HEK293 (cell line): ENCODE measurements at regions not wholly inside any gene's neighbourhood (a gene's known extent, or its start where the extent isn't known, plus 50 kb on each side); places are given as distances from the start of the nearest gene placed in this dataset.

Experiments
- SP2 ChIP-seq: fragments of 450-650 bp; formaldehyde crosslinking; IDR thresholded peaks from 2 replicates; pipeline ENCODE4 v1.5.1; 2016; ENCODE audit warnings: missing biosample characterization, missing genetic modification characterization
- ZBTB21 ChIP-seq: fragments of 450-650 bp; formaldehyde crosslinking; IDR thresholded peaks from 2 replicates; pipeline ENCODE4 v1.5.1; 2017; ENCODE audit warnings: missing biosample characterization, missing genetic modification characterization
- ZNF132 ChIP-seq: fragments of 450-650 bp; formaldehyde crosslinking; IDR thresholded peaks from 2 replicates; pipeline ENCODE4 v1.5.1; 2017; ENCODE audit warnings: missing biosample characterization, missing genetic modification characterization, borderline replicate concordance
- ZNF175 ChIP-seq: fragments of 450-650 bp; formaldehyde crosslinking; IDR thresholded peaks from 2 replicates; pipeline ENCODE4 v1.5.1; 2016; ENCODE audit warnings: missing biosample characterization, missing genetic modification characterization
- ZNF311 ChIP-seq: fragments of 450-650 bp; formaldehyde crosslinking; IDR thresholded peaks from 2 replicates; pipeline ENCODE4 v1.5.1; 2017; ENCODE audit warnings: missing biosample characterization, missing genetic modification characterization, borderline replicate concordance
- ZNF394 ChIP-seq: fragments of 450-650 bp; formaldehyde crosslinking; IDR thresholded peaks from 2 replicates; pipeline ENCODE4 v1.5.1; 2016; ENCODE audit warnings: missing biosample characterization, missing genetic modification characterization, mild to moderate bottlenecking, moderate library complexity, borderline replicate concordance
- ZNF571 ChIP-seq: fragments of 450-650 bp; formaldehyde crosslinking; IDR thresholded peaks from 2 replicates; pipeline ENCODE4 v1.5.0; 2017; ENCODE audit warnings: missing biosample characterization, missing genetic modification characterization
- ZNF624 ChIP-seq: fragments of 450-650 bp; formaldehyde crosslinking; IDR thresholded peaks from 2 replicates; pipeline ENCODE4 v1.5.1; 2017; ENCODE audit warnings: missing biosample characterization, missing genetic modification characterization
- ZNF785 ChIP-seq: fragments of 450-650 bp; formaldehyde crosslinking; IDR thresholded peaks from 2 replicates; pipeline ENCODE4 v1.5.1; 2016; ENCODE audit warnings: missing biosample characterization, missing genetic modification characterization
- TF ChIP-seq, protein P1 (sequence below): fragments of 450-650 bp; formaldehyde crosslinking; IDR thresholded peaks from 2 replicates; pipeline ENCODE4 v1.5.1; 2016; ENCODE audit warnings: missing biosample characterization, missing genetic modification characterization
- TF ChIP-seq, protein P2 (sequence below): fragments of 450-650 bp; formaldehyde crosslinking; IDR thresholded peaks from 2 replicates; pipeline ENCODE4 v1.5.1; 2016; ENCODE audit warnings: missing biosample characterization, missing genetic modification characterization
- TF ChIP-seq, protein P3 (sequence below): fragments of 450-650 bp; formaldehyde crosslinking; IDR thresholded peaks from 2 replicates; pipeline ENCODE4 v1.5.0; 2017; ENCODE audit warnings: missing biosample characterization, missing genetic modification characterization, borderline replicate concordance
- TF ChIP-seq, protein P4 (sequence below): fragments of 450-650 bp; formaldehyde crosslinking; IDR thresholded peaks from 2 replicates; pipeline ENCODE4 v1.5.1; 2016; ENCODE audit warnings: missing biosample characterization, missing genetic modification characterization
- TF ChIP-seq, protein P5 (sequence below): fragments of 450-650 bp; formaldehyde crosslinking; IDR thresholded peaks from 2 replicates; pipeline ENCODE4 v1.5.1; 2016; ENCODE audit warnings: missing biosample characterization, missing genetic modification characterization, borderline replicate concordance

DNA sequence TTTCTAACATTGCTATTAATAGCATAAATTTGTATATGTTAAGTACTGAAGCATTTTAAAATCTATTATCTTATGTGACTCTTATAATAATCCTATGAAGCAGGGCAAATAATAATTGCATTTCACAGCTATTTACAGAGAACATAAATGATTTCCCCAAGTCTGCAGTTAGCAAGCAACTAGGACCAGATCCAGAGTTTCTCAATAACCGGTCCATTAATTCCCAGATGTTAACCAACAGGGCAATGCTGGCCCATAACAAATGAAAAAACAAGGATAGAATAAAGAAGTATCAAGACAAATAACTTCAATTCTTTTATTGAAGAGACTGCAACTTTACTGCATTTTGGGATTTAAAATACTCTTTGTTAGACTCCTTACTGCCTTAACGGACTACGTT lies 91.7 kb upstream of the SPTBN1 start:
- TF ChIP-seq, protein P1, sequence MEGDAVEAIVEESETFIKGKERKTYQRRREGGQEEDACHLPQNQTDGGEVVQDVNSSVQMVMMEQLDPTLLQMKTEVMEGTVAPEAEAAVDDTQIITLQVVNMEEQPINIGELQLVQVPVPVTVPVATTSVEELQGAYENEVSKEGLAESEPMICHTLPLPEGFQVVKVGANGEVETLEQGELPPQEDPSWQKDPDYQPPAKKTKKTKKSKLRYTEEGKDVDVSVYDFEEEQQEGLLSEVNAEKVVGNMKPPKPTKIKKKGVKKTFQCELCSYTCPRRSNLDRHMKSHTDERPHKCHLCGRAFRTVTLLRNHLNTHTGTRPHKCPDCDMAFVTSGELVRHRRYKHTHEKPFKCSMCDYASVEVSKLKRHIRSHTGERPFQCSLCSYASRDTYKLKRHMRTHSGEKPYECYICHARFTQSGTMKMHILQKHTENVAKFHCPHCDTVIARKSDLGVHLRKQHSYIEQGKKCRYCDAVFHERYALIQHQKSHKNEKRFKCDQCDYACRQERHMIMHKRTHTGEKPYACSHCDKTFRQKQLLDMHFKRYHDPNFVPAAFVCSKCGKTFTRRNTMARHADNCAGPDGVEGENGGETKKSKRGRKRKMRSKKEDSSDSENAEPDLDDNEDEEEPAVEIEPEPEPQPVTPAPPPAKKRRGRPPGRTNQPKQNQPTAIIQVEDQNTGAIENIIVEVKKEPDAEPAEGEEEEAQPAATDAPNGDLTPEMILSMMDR (tag by site-specific recombination), result no peak
- no peak for TF ChIP-seq ZNF571 (tag by site-specific recombination)
- TF ChIP-seq ZNF132 (tag by site-specific recombination), result no peak
- TF ChIP-seq ZNF785 (tag by site-specific recombination), result no peak
- TF ChIP-seq ZNF624 (tag by site-specific recombination), result no peak
- TF ChIP-seq ZBTB21, result no peak
- TF ChIP-seq, protein P2, sequence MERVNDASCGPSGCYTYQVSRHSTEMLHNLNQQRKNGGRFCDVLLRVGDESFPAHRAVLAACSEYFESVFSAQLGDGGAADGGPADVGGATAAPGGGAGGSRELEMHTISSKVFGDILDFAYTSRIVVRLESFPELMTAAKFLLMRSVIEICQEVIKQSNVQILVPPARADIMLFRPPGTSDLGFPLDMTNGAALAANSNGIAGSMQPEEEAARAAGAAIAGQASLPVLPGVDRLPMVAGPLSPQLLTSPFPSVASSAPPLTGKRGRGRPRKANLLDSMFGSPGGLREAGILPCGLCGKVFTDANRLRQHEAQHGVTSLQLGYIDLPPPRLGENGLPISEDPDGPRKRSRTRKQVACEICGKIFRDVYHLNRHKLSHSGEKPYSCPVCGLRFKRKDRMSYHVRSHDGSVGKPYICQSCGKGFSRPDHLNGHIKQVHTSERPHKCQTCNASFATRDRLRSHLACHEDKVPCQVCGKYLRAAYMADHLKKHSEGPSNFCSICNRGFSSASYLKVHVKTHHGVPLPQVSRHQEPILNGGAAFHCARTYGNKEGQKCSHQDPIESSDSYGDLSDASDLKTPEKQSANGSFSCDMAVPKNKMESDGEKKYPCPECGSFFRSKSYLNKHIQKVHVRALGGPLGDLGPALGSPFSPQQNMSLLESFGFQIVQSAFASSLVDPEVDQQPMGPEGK (tag by site-specific recombination), result no peak
- TF ChIP-seq, protein P3, sequence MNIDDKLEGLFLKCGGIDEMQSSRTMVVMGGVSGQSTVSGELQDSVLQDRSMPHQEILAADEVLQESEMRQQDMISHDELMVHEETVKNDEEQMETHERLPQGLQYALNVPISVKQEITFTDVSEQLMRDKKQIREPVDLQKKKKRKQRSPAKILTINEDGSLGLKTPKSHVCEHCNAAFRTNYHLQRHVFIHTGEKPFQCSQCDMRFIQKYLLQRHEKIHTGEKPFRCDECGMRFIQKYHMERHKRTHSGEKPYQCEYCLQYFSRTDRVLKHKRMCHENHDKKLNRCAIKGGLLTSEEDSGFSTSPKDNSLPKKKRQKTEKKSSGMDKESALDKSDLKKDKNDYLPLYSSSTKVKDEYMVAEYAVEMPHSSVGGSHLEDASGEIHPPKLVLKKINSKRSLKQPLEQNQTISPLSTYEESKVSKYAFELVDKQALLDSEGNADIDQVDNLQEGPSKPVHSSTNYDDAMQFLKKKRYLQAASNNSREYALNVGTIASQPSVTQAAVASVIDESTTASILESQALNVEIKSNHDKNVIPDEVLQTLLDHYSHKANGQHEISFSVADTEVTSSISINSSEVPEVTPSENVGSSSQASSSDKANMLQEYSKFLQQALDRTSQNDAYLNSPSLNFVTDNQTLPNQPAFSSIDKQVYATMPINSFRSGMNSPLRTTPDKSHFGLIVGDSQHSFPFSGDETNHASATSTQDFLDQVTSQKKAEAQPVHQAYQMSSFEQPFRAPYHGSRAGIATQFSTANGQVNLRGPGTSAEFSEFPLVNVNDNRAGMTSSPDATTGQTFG (tag by site-specific recombination), result no peak
- TF ChIP-seq, protein P4, sequence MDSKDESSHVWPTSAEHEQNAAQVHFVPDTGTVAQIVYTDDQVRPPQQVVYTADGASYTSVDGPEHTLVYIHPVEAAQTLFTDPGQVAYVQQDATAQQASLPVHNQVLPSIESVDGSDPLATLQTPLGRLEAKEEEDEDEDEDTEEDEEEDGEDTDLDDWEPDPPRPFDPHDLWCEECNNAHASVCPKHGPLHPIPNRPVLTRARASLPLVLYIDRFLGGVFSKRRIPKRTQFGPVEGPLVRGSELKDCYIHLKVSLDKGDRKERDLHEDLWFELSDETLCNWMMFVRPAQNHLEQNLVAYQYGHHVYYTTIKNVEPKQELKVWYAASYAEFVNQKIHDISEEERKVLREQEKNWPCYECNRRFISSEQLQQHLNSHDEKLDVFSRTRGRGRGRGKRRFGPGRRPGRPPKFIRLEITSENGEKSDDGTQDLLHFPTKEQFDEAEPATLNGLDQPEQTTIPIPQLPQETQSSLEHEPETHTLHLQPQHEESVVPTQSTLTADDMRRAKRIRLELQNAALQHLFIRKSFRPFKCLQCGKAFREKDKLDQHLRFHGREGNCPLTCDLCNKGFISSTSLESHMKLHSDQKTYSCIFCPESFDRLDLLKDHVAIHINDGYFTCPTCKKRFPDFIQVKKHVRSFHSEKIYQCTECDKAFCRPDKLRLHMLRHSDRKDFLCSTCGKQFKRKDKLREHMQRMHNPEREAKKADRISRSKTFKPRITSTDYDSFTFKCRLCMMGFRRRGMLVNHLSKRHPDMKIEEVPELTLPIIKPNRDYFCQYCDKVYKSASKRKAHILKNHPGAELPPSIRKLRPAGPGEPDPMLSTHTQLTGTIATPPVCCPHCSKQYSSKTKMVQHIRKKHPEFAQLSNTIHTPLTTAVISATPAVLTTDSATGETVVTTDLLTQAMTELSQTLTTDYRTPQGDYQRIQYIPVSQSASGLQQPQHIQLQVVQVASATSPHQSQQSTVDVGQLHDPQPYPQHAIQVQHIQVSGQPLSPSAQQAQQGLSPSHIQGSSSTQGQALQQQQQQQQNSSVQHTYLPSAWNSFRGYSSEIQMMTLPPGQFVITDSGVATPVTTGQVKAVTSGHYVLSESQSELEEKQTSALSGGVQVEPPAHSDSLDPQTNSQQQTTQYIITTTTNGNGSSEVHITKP, result no peak
- TF ChIP-seq SP2, result no peak
- TF ChIP-seq ZNF175 (tag by site-specific recombination), result no peak
- no peak for TF ChIP-seq ZNF394
- TF ChIP-seq, protein P5, sequence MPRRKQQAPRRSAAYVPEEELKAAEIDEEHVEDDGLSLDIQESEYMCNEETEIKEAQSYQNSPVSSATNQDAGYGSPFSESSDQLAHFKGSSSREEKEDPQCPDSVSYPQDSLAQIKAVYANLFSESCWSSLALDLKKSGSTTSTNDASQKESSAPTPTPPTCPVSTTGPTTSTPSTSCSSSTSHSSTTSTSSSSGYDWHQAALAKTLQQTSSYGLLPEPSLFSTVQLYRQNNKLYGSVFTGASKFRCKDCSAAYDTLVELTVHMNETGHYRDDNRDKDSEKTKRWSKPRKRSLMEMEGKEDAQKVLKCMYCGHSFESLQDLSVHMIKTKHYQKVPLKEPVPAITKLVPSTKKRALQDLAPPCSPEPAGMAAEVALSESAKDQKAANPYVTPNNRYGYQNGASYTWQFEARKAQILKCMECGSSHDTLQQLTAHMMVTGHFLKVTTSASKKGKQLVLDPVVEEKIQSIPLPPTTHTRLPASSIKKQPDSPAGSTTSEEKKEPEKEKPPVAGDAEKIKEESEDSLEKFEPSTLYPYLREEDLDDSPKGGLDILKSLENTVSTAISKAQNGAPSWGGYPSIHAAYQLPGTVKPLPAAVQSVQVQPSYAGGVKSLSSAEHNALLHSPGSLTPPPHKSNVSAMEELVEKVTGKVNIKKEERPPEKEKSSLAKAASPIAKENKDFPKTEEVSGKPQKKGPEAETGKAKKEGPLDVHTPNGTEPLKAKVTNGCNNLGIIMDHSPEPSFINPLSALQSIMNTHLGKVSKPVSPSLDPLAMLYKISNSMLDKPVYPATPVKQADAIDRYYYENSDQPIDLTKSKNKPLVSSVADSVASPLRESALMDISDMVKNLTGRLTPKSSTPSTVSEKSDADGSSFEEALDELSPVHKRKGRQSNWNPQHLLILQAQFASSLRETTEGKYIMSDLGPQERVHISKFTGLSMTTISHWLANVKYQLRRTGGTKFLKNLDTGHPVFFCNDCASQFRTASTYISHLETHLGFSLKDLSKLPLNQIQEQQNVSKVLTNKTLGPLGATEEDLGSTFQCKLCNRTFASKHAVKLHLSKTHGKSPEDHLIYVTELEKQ (tag by site-specific recombination), result no peak
- no peak for TF ChIP-seq ZNF311 (tag by site-specific recombination)
